ENCODE measurements at regions not wholly inside any gene's neighbourhood (a gene's known extent, or its start where the extent isn't known, plus 50 kb on each side); places are given as distances from the start of the nearest gene placed in this dataset.
"Not testable (repeated sequence)": the region's sequence is repeated elsewhere in the genome, so short reads cannot be mapped to it uniquely, and the experiment has no call there.

DNA sequence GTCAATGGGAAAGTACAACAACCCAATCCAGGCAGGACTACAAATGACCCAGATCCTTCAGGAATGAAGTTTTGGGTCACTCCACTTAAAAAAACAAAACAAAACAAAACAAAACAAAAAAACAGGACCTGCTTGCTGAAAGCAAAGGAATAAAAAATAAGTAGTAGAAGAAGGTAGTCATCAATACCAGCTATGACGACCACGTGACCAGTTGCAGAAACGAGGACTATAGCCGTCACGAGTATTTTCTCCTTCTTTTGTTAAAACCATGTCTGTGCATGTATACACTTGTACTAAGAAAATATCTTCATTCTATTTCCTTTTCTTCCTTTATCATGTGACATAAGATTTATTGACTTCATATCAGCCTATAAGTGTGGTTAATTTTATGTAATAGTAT is 308.4 kb upstream of the DEFB112 start:
- no peak for DNase-seq

DNA sequence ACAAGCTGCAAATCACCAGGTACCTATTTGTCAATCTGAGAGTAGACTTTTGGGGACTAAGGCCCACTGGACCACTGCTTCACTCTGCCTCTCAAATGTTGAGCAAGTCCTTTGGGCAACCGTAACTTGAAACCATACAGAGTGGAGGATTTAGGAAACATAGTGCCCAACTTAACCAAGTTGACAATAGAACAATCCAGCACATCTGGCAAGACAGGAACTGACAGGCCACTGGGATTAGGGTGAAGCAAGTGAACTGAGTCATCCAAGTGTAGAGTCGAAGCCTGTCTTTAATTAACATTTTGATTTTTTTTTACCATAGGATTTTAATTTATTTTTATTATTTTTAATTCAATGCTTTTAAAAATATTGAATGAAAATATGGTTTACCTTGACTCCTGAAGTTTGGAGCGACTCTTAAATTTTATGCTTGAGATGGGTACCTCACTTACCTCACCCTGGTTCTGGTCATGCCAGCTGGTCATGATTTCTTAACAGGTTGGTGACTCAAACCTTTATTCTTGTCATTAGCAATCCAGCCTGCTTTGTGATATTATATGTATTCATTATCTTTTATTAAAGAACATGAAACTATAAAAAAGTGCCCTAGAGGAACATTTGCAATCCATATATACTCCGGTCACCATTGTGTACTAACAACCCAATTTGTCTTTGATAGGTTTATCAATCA is 312.1 kb upstream of the DEFB112 start:
- no peak for DNase-seq

DNA sequence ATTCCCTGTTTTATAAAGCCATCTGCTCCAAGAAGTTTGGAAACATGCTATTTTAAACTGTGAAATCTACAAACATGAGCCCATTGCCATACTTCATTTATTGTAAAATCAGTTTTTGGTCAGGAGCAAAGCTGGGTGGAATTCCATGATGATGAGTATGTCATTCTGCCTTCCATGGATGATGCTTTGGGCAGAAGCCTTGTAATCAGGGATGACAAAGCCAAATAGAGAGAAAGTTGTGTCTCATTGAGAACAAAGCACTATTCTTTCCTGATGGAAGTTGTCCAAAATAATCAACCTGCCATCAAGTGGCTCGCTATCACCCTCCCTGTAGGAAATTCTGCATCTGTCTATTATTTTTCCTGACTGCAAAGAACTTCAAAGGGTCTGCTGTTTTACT is 313.0 kb upstream of the DEFB112 start:
- no peak for DNase-seq

DNA sequence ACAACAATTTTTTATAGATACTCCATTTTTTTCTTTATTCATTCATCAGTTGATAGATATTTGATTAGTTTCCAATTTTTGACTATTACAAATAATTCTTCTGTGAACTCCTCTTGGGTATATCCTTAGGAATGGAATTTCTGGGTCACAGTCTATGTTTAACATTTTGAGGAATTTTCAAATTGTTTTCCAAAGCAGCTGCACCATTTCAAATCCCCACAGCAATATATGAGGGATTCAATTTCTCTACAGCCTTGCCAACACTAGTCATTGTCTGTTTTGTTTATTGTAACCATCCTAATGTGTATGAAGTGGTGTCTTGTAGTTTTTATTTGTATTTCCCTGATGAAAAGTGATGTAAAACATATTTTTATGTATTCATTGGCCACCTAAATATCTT is 320.3 kb upstream of the DEFB112 start:
- DNase-seq, result no peak

DNA sequence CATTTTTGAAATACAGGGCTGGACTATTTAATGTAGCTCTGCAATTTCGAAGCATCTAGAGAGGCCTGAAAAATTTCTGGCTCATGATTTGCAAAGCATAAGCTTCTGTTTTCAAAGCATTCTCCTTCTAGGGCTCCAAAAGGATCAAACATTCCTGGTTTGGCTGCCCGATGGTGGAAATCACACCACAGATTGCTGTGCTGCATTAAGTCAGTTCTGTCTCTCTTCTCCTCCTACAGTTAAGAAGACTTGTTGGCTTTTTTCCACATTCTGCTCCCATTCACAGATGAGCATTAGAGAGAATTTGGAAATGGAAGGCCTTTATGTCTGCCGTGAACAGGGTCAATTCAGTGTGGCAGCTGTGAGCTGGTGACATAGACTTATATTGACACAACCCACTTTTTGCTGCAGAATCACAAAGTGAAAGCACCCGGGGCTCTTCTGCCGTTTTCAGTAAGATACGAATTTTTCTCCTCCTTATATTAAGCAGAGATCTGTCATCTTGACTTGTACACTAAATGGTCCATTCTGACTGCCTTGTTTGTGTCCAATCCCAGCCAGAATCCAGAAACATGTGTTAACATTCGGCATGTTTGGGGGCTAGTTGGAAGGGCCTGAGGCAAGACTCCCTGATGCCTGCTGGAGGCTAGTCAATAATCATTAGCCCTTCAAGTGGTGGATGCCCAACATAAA is 330.8 kb upstream of the DEFB112 start:
- no peak for DNase-seq

GRCh38 chr6:50381099-50381415 is 331.3 kb upstream of the DEFB112 start:
- no peak for DNase-seq

DNA sequence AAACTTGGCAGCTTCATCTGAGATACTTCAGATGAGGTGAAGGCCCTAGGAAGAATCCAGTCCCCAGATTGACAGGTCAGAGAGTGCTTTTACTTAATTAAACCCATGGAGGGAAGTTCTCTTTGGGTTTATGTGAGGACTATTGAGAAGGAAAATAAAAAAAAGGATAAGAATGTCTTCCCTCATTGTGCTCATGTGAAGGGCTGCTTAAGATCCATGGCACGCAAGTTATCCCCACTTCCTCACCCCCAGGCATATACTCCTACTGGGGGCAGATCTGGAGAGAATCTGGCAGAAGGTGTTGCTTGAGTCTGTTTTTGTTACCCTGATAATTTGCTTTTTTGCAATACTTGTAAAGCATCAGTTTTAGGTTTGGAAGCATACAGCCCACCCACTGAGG is 322.9 kb upstream of the TFAP2D start:
- no peak for DNase-seq

- not testable (repeated sequence) for DNase-seq
Measured at GRCh38 chr6:50394139-50394538, 319.2 kb upstream of the TFAP2D start.

DNA sequence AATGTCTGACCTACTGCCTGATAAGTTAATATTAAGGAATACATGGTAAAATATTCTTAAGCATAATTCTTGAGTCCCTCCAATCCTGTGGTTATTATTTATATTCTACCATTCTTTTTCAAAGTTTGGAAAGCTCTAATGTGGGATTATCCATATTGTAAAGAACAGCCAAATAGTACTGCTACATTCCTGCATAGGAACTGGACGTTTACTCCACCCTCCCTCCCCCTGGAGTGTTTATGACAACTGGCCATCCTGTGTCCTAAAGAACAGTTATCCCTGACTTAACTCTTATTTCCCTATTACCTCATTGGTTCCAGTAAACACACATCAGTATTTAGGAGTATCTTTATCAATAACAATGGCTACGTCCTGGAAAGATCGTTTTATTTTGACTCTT is 308.7 kb upstream of the TFAP2D start:
- DNase-seq, result no peak

DNA sequence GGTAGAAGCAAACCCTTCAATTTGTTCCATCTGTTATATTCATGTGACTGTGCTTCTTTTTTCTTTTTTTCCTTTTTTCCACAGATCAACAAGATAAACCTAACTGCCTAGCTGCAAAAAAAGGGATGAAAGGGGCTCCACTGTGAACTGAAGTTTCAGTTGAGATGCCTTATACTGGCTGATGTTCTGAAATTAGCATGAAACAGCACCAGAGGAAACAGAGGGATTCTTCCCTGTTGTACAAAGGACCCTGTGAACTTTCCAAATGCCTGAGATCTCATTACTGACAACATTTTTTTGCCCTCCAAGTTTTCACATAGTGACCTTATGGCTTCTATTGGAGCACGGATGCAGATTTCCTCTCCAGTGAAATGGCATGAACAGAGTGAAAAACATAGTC is 302.7 kb upstream of the TFAP2D start:
- no peak for DNase-seq

- not testable (repeated sequence) for DNase-seq
Measured at GRCh38 chr6:50421041-50421440, 292.3 kb upstream of the TFAP2D start.

- no peak for DNase-seq
Measured at GRCh38 chr6:50427267-50427666, 286.1 kb upstream of the TFAP2D start.

DNA sequence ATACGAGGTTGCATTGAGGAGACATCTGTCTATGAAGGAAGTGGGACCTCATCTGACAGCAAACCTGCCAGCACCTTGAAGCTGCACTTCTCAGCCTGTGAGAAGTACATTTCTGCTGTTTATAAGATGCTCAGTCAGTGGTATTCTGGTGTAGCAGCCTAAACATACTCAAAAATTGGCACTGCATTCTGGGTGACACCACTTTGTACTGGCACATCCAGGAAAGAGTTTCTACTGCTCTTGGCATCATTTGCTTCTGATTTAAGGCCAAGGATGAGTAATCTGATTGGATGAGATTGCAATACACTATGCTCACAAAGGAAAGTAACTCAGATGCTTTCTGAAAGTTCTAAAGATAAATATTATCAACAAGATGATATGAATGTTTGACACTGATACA is 275.4 kb upstream of the TFAP2D start:
- DNase-seq, result no peak

- DNase-seq, result no peak
Measured at GRCh38 chr6:50442531-50443040, 270.7 kb upstream of the TFAP2D start.

DNA sequence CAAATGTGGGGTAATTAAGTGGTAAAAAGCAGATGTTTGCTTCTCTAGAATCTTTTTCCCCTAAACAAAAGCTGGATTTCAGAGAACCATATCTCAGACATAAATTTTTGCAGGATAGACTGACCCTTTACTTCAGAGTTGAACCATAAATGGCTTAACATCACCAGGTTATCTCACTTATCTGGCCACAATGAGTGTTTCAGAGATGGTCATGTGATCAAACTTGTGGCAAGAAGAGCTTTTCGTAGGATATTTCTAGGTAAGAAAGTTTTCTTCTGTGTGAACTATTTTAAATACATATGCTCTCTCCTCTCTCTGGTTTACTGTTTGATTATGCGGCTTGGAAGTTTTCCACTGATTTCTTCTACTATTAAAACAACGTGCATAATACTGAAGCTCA is 270.2 kb upstream of the TFAP2D start:
- no peak for DNase-seq

DNA sequence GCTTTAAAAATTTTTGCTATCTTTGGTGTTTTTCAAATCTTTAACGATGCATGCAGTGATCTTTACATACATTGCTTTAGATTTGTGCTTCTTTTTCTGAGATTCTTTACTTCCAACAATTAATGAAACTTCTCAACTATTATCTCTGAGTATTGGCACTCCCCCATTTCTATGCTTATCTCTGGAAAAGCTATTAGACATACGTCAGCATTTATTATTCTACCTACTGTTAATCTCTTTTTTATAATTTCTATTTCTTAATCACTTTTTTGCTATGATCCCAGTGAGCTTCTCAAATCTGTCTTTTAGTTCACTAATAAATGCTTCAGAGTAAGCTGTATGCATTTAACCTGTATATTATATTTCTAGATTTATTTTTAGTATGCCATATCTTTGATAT is 264.2 kb upstream of the TFAP2D start:
- no peak for DNase-seq

DNA sequence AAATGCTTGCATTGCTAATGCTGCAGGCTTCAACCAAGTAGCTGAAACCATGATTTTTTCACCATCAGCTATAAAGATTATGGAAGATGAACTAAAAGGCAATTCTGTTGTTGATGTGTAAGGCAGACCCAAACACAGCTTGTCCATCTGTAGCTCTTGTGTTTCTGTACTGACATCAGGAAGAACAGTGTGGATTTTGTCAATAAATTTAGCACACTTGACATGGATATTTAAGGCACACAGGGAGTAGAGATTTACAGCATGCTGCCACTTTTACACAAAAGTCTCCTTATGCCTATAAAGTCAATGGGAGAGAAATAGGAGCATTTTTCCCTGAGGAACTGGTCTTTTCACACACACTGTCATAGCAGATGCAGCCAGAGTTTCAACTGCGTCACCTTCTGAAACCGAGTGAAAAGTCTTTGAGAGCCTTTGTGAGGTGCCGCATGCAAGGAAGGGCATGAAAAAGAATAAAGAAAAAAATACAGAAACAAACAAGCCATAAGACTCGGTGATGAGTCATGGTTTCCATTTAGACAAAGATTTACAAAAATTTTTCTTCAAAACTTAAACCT is 261.4 kb upstream of the TFAP2D start:
- DNase-seq, result no peak

- no peak for DNase-seq
Measured at GRCh38 chr6:50455029-50455428, 258.3 kb upstream of the TFAP2D start.

DNA sequence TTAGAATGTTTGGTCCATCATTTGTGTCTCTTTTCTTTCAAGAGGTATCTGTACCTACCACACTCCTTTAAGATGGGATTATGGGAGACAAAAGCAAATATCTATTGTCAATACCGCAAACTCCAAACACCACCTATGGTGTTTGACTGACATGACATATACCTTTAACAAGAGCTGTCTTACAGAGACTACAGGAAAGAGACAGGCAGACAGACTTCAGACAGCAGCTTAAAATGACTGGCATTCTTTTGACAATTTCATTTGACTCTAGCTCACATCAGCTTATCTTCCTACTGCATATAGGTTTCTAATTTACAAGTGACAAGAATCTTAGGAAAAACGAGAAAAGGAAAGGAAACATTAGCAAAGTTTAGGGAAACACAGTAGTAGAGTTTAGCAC is 256.0 kb upstream of the TFAP2D start:
- no peak for DNase-seq

DNA sequence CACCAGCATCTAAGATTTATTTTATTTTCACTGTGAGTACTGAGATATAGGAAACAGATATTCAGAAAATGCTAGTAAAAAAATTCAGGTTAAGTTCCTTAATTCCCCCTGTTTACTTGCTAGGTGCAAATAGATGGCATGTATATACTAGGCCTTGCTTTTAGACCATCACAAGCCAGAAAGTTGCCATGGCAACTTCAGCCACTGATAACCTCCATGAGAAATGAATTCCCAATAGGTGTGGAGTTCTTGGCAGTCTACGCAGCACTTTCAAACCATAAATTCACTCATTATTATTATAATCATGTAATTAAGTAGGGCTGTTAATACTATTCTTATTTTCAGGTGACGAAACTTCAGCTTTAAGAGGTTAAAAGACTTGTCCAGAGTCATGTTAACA is 251.6 kb upstream of the TFAP2D start:
- no peak for DNase-seq

GRCh38 chr6:50463931-50464330 is 249.4 kb upstream of the TFAP2D start:
- no peak for DNase-seq

DNA sequence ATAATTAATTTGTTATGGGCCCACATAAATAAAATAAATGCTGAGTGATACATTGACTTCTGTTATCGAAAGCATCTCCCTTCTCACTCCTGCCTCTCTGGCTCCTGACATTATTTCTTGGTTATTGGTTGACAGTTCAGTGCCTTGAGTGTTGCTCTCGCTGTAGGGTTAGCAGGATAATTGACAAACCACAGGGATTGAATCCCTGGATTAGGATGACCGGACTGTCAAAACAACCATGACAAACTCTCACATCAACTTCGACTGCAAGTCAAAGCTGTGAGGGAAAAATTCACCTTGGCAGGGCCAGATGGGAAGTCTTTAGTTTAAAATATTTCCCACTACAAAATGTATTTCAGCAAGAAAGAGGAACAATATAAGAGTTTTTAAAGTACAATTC is 245.4 kb upstream of the TFAP2D start:
- DNase-seq, result no peak

DNA sequence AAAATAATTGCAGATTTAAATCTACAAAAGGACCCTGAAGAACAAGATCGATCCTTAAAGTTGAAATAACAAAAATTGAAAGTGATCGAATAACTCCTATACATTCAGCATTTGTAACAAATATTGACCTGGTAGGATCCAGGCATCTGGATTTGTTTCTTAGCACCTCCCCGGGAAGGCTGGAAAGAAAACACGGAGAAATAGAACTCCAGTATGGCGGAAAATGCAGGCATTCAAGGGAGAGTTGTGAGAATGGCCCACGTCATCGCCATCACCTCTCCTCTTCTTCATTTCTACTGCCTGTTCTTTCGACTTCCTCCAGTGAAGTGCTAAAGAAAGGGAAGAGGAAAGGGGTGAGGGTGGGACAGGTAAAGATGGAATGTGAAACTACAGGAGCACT is 242.3 kb upstream of the TFAP2D start:
- no peak for DNase-seq

DNA sequence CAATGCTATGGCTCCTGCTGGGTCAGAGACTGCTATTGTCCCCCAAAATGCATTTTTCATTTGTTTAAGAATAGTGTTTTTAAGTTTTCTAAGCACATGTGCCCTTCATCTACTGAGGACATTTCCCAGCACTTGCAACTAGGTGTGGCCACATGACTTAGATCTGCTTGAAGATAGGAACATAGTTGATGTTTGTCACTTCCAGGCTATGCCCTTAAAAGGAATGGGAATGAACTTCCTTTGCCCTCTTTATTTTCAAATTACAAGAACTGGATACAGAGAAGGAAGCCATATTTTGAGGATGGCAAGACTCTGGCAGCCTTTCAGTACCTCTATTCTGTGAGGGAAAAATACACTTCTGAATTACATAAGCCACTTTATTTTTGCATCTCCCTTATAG is 203.0 kb upstream of the TFAP2D start:
- no peak for DNase-seq

Data from DMS 273 treated with DMSO at 0.1 percent for 48 hours (cell line).